CD4-positive, alpha-beta T cell treated with Interleukin-17A for 4 hours (primary cell): ENCODE measurements at regions not wholly inside any gene's neighbourhood (a gene's known extent, or its start where the extent isn't known, plus 50 kb on each side); places are given as distances from the start of the nearest gene placed in this dataset.

ENCODE experiments used
- DNase-seq: peaks from one replicate; pipeline ENCODE4 v3.0.0-alpha.2; 2020; ENCODE audit warnings: mixed read lengths

DNA sequence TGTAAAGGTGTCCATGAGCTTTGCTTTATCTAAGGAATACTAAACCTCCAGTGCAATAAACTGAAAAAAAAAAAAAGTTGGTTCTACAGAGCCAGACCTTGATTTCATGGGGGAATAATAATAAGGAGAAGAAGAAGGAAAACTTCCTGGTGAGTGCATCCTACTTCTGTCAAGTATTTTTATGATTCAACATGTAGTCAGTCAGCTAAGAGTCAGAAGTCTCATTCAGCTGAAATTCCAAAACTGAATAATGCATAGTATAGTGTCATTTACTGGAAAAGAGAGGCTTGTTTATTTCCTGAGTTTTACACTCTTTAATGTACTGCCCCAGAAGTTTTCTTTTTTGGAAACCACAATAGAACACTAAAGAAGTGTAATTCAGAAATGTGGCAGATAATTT is 77.8 kb upstream of the TACR1 start:
- no peak for DNase-seq

DNA sequence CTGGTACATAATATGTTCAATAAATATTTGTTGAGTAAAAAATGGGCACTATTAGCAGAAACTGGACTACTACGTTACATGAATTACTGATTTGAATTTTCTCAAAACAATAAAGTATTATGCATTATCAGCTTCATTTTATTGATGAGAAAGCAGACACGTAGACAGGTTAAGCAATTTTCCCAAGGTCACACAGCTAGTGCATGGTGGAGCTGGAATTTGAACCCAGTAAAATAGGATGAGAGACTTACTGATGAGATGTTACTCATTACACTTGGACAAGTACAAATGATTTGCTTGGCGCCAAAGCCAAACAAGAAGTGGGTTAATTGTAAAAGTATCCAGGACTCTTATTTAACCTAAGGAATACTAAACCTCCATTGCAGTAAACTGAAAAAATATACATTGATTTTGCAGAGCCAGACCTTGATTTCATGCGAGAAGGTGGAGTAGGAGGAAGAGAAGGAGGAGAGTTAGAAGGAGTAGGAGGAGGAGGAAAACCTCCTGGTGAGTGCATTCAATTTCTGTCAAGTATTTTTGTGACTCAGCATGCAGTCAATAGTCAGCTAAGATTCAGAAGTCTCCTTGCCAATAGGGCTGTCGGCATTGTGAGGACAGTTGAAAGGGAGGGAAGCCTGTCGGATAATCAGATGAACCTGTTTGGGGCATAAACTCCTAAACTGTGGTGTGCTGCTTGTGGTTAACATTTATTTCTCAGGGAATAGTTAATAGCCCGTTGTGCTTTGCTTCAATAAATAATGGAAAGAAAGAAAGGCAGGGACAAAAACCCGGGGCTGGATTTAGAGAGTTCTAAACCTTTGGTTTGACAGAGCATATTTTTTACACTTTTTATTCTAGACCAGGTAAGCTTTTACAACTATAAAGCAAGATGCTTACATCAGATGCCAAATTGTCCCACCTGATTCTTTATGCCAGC is 77.0 kb upstream of the TACR1 start:
- DNase-seq: no peak

DNA sequence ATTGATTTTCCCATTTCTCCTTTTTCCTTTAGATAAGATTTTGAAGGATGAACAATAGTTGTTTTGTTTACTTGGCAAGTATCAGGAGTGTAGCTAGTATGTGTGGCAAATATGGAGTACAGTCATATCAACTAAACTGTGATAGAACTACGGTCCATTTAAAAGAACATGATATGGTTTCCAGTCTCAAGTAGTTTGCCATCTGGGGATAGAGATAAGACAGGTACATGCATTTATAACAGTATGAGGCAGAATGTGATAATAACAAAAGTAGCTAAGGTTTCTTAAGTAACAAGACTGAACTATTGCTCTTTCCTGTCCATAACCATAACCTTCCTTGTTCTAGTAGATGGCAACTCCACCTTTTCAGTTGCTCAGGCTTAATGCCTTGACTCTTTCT is 75.6 kb upstream of the TACR1 start:
- no peak for DNase-seq

DNA sequence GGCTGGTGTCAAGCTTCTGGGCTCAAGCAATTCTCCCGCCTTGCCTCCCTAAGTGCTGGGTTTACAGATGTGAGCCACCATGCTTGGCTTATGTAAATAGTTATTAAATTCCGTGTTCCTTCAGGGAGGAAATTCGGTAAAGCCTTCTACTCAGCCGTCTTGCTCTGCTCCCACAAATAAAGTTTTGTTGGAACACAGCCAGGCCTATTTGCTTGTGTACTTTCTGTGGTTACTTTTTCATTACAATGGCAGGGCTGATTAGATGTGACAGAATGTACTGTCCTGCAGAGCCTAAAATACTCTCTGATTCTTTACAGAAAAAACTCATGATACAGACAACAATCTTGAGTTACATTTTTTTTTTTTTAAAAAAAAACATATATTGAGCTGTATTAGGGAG is 68.8 kb upstream of the TACR1 start:
- DNase-seq: no peak

DNA sequence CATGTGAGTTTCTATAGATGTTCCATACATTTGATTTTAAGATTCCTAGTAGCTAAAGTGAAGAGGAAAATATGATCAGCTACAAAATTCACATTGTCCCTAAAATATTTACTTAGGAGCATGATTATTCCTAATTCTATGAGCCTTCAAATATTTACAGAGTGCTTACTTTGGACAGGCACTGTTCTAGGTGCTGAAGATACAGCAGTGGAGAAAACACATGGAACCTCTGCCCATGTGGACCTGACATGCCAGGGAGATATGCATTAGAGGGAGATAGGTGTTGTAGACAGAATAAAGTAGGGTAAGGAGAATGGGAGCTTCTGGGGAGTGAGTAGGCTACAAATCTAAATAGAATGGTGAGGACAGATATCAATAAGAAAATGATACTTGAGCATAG is 62.6 kb upstream of the TACR1 start:
- no peak for DNase-seq

DNA sequence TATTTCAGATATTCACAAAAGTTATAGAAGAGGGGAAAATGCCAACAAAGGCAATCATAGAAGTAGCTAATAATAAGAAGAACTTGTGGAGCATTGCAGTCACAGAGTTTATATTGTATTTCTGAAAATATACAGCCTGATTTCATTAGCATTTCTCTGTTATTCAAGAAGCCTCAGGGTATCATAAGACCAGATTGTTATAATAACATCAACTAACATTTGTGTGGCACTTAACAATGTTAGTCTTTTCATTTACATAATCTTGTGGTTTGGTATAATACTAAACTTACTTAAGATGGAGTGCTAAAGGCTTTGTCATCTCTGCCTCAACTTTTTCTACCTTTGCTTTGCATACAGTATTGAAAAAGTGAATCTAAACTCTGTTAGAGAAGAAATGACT is 61.6 kb upstream of the TACR1 start:
- no peak for DNase-seq

DNA sequence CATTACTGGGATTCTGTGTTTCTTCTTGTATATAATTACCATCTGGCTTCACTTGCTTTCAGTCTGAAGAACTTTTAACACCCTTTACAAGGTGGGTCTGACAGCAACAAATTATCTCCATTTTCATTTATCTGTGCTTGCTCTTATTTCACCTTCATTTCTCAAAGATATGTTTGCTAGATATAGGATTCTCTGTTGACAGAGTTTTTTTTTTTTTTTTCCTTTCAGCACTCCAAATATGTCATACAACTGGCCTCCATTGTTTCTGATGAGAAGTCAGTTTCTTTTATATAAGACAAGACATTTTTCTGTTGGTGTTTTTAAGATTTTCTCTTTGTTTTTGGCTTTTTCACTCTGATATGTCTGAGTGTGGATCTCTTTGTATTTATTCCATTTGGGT is 59.3 kb upstream of the TACR1 start:
- no peak for DNase-seq

DNA sequence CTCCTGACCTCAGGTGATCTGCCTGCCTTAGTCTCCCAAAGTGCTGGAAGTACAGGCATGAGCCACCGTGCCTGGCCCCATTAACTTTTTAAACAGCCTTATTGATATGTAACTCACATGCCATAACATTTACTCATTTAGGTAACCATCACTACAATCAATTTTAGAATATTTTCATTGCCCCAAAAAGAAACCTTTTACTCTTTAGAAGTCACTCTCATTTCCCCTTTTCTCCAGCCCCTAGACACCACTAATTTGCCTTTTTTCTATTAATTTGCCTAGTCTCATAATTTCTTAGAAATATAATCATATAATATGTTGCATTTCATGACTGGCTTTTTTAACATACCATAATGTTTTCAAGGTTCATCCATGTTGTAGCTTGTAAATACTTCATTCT is 57.2 kb upstream of the TACR1 start:
- no peak for DNase-seq

DNA sequence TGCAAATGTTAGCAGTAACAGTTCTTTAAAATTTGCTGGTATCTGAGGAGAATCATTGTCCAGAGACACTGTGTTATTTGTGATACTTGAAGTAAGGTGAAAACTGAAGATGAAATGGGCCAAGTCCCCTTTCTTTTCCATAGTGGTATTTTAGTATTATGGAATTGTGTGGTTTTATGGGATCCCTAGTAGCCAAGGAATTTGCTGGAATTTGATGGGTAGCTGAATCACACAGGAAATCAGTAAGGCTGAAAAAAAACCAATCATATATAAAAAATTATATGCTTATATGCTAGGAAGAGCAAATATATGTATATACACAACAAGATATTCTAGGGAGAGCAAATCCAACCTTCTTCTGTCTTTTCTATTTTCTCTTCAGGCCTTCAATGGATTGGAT is 54.2 kb upstream of the TACR1 start:
- DNase-seq: no peak

DNA sequence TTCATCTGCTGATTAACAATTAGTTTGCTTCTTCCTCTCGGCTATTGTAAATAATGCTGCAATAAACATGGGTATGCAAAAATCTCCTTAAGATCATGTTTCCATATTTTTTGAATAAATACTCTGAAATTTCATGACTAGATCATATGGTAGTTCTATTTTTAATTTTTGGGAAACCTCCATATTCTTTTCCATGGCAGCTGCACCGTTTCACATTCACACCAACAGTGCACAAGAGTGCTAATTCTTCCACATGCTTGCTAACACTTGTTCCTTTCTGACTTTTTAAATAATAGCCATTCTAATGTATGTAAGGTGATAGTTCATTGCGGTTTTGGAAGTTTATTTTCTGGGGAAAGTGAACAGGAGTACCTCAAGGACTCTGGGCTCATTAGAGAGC is 52.6 kb upstream of the TACR1 start:
- no peak for DNase-seq
